Osteocyte (in vitro differentiated cells): ENCODE measurements at regions not wholly inside any gene's neighbourhood (a gene's known extent, or its start where the extent isn't known, plus 50 kb on each side); places are given as distances from the start of the nearest gene placed in this dataset.

Experiments used
- DNase-seq: peaks from one replicate; pipeline ENCODE4 v3.0.0; 2021; ENCODE audit warnings: mixed read lengths; ENCODE audit not compliant: unreplicated experiment; ENCODE audit errors: extremely low spot score
- H3K27ac Mint-ChIP-seq: one replicate; pipeline ENCODE4 v1.8.0; 2021; ENCODE audit warnings: mild to moderate bottlenecking, mixed read lengths; ENCODE audit not compliant: unreplicated experiment
- H3K27me3 Mint-ChIP-seq: one replicate; pipeline ENCODE4 v1.8.0; 2021; ENCODE audit warnings: mixed read lengths; ENCODE audit not compliant: unreplicated experiment
- H3K36me3 Mint-ChIP-seq: one replicate; pipeline ENCODE4 v1.8.0; 2021; ENCODE audit warnings: mixed read lengths; ENCODE audit not compliant: unreplicated experiment
- H3K4me1 Mint-ChIP-seq: one replicate; pipeline ENCODE4 v1.8.0; 2021; ENCODE audit warnings: mixed read lengths; ENCODE audit not compliant: unreplicated experiment
- H3K4me3 Mint-ChIP-seq: one replicate; pipeline ENCODE4 v1.8.0; 2021; ENCODE audit warnings: mild to moderate bottlenecking, moderate library complexity, mixed read lengths; ENCODE audit not compliant: unreplicated experiment
- H3K9me3 Mint-ChIP-seq: one replicate; pipeline ENCODE4 v1.8.0; 2021; ENCODE audit warnings: mixed read lengths; ENCODE audit not compliant: unreplicated experiment
- TF ChIP-seq, protein P1 (sequence below): fragments of 200-600 bp; sonication (generic); IDR thresholded peaks from 2 replicates; pipeline ENCODE4 v1.5.0; 2021; ENCODE audit warnings: antibody characterized with exemption, mild to moderate bottlenecking, moderate library complexity

DNA sequence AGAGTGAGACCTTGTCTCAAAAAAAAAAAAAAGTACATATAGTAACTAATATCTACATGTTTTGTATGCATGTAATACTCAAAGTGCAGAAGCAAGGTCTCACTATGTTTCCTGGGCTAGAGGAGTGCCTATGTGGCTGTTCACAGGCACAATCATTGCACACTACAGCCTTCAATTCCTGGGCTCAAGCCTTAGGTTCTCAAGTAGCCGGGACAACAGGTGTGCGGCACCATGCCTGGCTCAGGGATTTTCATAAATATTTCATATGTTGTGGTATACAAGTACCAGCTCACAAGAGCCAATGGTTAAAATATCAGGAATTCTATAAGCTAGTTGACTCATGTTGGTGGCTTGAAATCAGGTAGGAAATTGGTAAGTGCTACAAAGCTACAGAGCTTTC lies 94.8 kb downstream of the LARP7 start:
- H3K4me3 Mint-ChIP-seq = no peak overlapping the region
- no peaks in the 10 kb centered on the region for H3K9me3 Mint-ChIP-seq
- no peaks in the 10 kb centered on the region for H3K4me1 Mint-ChIP-seq
- TF ChIP-seq, protein P1, sequence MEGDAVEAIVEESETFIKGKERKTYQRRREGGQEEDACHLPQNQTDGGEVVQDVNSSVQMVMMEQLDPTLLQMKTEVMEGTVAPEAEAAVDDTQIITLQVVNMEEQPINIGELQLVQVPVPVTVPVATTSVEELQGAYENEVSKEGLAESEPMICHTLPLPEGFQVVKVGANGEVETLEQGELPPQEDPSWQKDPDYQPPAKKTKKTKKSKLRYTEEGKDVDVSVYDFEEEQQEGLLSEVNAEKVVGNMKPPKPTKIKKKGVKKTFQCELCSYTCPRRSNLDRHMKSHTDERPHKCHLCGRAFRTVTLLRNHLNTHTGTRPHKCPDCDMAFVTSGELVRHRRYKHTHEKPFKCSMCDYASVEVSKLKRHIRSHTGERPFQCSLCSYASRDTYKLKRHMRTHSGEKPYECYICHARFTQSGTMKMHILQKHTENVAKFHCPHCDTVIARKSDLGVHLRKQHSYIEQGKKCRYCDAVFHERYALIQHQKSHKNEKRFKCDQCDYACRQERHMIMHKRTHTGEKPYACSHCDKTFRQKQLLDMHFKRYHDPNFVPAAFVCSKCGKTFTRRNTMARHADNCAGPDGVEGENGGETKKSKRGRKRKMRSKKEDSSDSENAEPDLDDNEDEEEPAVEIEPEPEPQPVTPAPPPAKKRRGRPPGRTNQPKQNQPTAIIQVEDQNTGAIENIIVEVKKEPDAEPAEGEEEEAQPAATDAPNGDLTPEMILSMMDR = no peak
- DNase-seq = no peak
- H3K27me3 Mint-ChIP-seq = no peaks in the 10 kb centered on the region
- no peaks in the 10 kb centered on the region for H3K36me3 Mint-ChIP-seq
- no peak overlapping the region for H3K27ac Mint-ChIP-seq

DNA sequence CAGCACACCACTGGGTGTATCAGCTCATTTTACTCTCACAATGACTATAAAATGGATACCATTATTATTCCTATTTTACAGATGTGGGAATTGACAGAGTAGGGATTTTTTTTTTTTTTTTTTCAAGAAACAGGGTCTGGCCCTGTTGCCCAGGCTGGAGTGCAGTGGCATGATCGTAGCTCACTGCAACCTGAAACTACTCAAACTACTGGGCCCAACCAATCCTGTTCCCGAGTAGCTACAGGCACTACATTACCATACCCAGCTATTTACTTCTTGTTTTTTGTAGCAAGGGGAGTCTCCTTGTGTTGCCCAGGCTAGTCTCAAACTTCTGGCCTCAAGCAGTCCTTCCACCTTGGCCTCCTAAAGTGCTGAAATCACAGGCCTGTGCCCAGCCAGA lies 95.2 kb downstream of the LARP7 start:
- H3K27me3 Mint-ChIP-seq = no peaks in the 10 kb centered on the region
- no peaks in the 10 kb centered on the region for H3K36me3 Mint-ChIP-seq
- TF ChIP-seq, protein P1 = no peak
- no peaks in the 10 kb centered on the region for H3K9me3 Mint-ChIP-seq
- DNase-seq = no peak
- no peak overlapping the region for H3K27ac Mint-ChIP-seq
- H3K4me3 Mint-ChIP-seq = no peak overlapping the region
- no peaks in the 10 kb centered on the region for H3K4me1 Mint-ChIP-seq

GRCh38 chr4:112735474-112735951 lies 98.6 kb downstream of the LARP7 start:
- Mint-ChIP-seq H3K4me3 (no peak overlapping the region), H3K27me3 (no peaks in the 10 kb centered on the region), H3K9me3 (no peaks in the 10 kb centered on the region), H3K27ac (no peak overlapping the region), H3K36me3 (no peaks in the 10 kb centered on the region), H3K4me1 (no peaks in the 10 kb centered on the region)
- TF ChIP-seq, protein P1 = no peak
- DNase-seq = no peak

DNA sequence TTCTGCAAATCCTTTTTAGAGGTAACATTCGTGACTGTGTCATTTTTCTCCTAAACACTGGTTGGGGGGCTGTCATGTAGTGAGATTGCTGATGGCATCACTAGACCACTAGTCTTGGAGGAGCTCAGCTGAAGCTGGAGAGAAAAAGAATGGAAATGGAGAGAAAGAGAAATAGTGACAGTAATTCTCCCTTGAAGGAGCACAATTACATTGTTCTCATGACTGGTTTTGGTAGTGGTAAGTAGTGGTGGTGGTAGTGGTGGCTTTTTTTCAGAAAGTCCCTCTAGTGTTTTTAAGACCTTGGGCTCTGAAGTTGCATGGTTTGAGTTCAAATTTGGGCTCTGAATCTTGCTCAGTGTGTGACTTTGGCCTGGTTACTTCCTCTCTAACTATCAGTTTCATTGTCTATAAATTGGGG lies 99.8 kb downstream of the LARP7 start:
- no peaks in the 10 kb centered on the region for H3K27me3 Mint-ChIP-seq
- no peak for DNase-seq
- H3K36me3 Mint-ChIP-seq = no peaks in the 10 kb centered on the region
- no peak overlapping the region for H3K4me3 Mint-ChIP-seq
- no peak overlapping the region for H3K27ac Mint-ChIP-seq
- no peaks in the 10 kb centered on the region for H3K9me3 Mint-ChIP-seq
- TF ChIP-seq, protein P1 = no peak
- H3K4me1 Mint-ChIP-seq = no peaks in the 10 kb centered on the region

DNA sequence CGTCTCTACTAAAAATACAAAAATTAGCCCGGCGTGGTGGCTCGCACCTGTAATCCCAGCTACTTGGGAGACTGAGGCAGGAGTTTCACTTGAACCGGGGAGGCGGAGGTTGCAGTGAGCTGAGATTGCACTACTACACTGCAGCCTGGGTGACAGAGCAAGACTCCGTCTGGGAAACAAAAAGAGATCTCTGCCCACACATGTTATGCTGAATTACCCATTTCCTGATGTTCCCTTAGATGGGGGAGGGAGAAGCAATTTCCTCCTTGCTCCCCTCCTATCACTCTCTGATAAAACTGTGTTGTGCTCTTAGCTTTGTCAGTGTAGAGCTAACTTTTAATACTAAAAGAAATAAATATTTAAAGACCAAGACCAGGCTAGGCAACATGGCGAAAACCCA lies 102.5 kb downstream of the LARP7 start:
- TF ChIP-seq, protein P1 = no peak
- no peaks in the 10 kb centered on the region for H3K27me3 Mint-ChIP-seq

More for the DNA sequence above, 102.5 kb downstream of the LARP7 start:
- Mint-ChIP-seq H3K4me1 (no peaks in the 10 kb centered on the region), H3K27ac (no peak overlapping the region), H3K4me3 (no peak overlapping the region), H3K9me3 (no peaks in the 10 kb centered on the region), H3K36me3 (no peaks in the 10 kb centered on the region)
- no peak for DNase-seq
